ENCODE measurements at regions not wholly inside any gene's neighbourhood (a gene's known extent, or its start where the extent isn't known, plus 50 kb on each side); places are given as distances from the start of the nearest gene placed in this dataset.

DNA sequence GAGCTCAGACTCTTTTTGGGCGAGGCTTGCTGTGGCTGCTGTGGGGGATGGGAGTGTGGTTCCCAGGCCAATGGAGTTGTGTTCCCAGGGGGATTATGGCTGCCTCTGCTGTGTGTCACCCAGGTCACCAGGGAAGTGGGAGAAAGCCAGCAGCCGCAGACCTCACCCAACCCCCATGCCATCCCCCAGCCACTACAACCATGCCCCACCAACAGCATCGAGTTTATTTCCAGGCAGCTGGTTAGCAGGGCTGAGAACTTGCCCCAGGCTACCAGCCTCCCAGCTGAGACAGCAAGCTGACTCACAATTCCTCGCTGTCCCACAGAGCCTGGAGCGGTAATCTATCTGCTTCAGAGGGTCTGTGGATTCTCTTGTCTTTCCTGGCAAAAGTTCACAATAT lies 331.7 kb downstream of the FRK start:
- Histone ChIP-seq H3K9ac (no peak overlapping the region), H3K27ac (no peak overlapping the region), H3K36me3 (no peaks in the 10 kb centered on the region), H3K4me2 (no peak overlapping the region), H3K4me1 (no peaks in the 10 kb centered on the region), H3K27me3 (no peaks in the 10 kb centered on the region), H4K20me1 (no peaks in the 10 kb centered on the region), H3K4me3 (no peak overlapping the region), H3K9me3 (no peaks in the 10 kb centered on the region)
- no peak for TF ChIP-seq Cebpa-rat (IDR thresholded peaks at IDR 0.05)

GRCh38 chr6:115728171-115728570 lies 332.5 kb downstream of the FRK start:
- Histone ChIP-seq H3K9ac (no peak overlapping the region), H3K27ac (no peak overlapping the region), H3K9me3 (no peaks in the 10 kb centered on the region), H3K4me3 (no peak overlapping the region), H3K27me3 (no peaks in the 10 kb centered on the region), H3K4me1 (no peaks in the 10 kb centered on the region), H3K36me3 (no peaks in the 10 kb centered on the region), H4K20me1 (no peaks in the 10 kb centered on the region), H3K4me2 (no peak overlapping the region)
- TF ChIP-seq Cebpa-rat (IDR thresholded peaks at IDR 0.05): no peak

DNA sequence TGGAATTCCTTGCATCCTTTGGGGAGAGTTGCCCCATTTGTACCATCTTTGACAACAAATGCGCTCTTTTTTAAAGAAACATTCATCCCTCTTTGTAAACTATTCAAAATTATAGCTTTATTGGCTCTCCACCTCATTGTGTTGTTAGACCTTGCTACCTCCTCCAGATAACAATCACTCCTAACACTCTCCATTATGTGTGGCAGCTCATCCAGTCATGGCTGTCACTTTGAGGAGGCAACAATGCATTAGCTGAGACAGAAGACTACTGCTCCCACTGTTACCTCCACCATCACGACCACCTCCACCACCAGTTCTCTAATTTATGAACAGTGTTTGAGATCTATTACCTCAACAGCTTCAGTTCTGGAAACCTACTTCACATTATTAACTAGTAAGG lies 339.1 kb downstream of the FRK start:
- Histone ChIP-seq H3K9ac (no peak overlapping the region), H3K4me1 (no peaks in the 10 kb centered on the region), H3K36me3 (no peaks in the 10 kb centered on the region), H3K27ac (no peak overlapping the region), H4K20me1 (no peaks in the 10 kb centered on the region), H3K9me3 (no peaks in the 10 kb centered on the region), H3K4me2 (no peak overlapping the region), H3K4me3 (no peak overlapping the region), H3K27me3 (no peaks in the 10 kb centered on the region)
- no peak for TF ChIP-seq Cebpa-rat (IDR thresholded peaks at IDR 0.05)

DNA sequence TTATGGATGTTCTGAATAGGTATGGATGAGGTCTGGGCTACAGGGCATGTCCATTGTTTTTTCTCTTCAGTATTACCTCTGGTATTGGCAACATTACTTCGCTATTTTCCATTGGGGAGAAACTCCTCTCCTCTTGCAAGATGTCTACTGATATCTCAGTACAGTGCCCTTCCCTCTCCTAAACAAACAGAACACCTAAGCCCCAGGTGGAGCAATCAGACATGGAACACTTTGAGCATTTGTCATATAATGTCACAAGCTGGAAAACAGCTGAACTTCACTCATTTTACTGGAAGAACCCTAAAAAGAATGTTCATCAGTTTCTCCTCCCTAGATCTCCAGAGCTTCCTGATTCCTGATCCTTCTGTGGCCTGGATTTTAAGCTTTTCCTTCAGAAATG lies 339.8 kb downstream of the FRK start:
- no peaks in the 10 kb centered on the region for H3K9me3 ChIP-seq
- H3K36me3 ChIP-seq: no peaks in the 10 kb centered on the region
- TF ChIP-seq Cebpa-rat (IDR thresholded peaks at IDR 0.05): no peak
- no peak overlapping the region for H3K4me2 ChIP-seq
- no peaks in the 10 kb centered on the region for H4K20me1 ChIP-seq
- no peaks in the 10 kb centered on the region for H3K27me3 ChIP-seq
- H3K9ac ChIP-seq: no peak overlapping the region
- H3K4me3 ChIP-seq: no peak overlapping the region
- H3K27ac ChIP-seq: no peak overlapping the region
- H3K4me1 ChIP-seq: no peaks in the 10 kb centered on the region

- no peak overlapping the region for H3K4me2 ChIP-seq
- H3K36me3 ChIP-seq: no peaks in the 10 kb centered on the region
- no peaks in the 10 kb centered on the region for H3K27me3 ChIP-seq
- H3K4me1 ChIP-seq: no peaks in the 10 kb centered on the region
- H3K9me3 ChIP-seq: no peaks in the 10 kb centered on the region
- no peak overlapping the region for H3K27ac ChIP-seq
- no peak for TF ChIP-seq Cebpa-rat (IDR thresholded peaks at IDR 0.05)
- H3K4me3 ChIP-seq: no peak overlapping the region
- no peaks in the 10 kb centered on the region for H4K20me1 ChIP-seq
- H3K9ac ChIP-seq: no peak overlapping the region
These were observed 343.2 kb downstream of the FRK start for GRCh38 chr6:115717472-115717871.

DNA sequence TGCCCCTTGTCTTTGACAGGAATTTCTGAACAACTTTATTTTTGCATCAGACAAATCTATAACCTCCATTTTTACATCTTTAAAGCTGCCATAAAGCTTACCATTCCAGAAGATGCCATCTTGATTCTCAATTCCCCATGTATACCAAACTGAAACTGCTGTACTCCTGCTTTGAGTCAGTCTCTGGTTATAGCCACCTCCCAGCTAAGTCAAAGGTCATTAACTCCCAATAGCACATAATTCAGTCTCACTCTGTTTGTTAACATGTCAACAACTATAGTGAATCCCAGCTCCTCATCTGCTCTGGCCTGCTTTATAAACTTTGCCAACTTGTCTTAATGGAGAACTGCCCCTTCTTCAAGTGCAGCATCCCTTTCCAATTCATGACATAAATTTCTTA lies 343.6 kb downstream of the FRK start:
- no peak overlapping the region for H3K9ac ChIP-seq

GRCh38 chr6:115712291-115712961 lies 348.3 kb downstream of the FRK start:
- H3K27ac ChIP-seq: no peak overlapping the region
- no peaks in the 10 kb centered on the region for H3K4me1 ChIP-seq
- no peaks in the 10 kb centered on the region for H3K9me3 ChIP-seq
- no peaks in the 10 kb centered on the region for H3K27me3 ChIP-seq
- H3K9ac ChIP-seq: no peak overlapping the region
- no peaks in the 10 kb centered on the region for H4K20me1 ChIP-seq
- no peaks in the 10 kb centered on the region for H3K36me3 ChIP-seq
- TF ChIP-seq Cebpa-rat (IDR thresholded peaks at IDR 0.05): no peak
- no peak overlapping the region for H3K4me2 ChIP-seq
- no peak overlapping the region for H3K4me3 ChIP-seq

More for the DNA sequence above, 343.6 kb downstream of the FRK start:
- H3K9me3 ChIP-seq: no peaks in the 10 kb centered on the region
- no peak for TF ChIP-seq Cebpa-rat (IDR thresholded peaks at IDR 0.05)
- H3K27me3 ChIP-seq: no peaks in the 10 kb centered on the region
- no peaks in the 10 kb centered on the region for H3K36me3 ChIP-seq
- H3K4me3 ChIP-seq: no peak overlapping the region
- no peak overlapping the region for H3K27ac ChIP-seq
- H3K4me2 ChIP-seq: no peak overlapping the region
- no peaks in the 10 kb centered on the region for H4K20me1 ChIP-seq
- H3K4me1 ChIP-seq: no peaks in the 10 kb centered on the region

- no peak overlapping the region for H3K27ac ChIP-seq
- no peaks in the 10 kb centered on the region for H3K4me1 ChIP-seq
- H3K9me3 ChIP-seq: no peaks in the 10 kb centered on the region
- no peak overlapping the region for H3K9ac ChIP-seq
- no peaks in the 10 kb centered on the region for H3K27me3 ChIP-seq
- H3K4me2 ChIP-seq: no peak overlapping the region
- H3K36me3 ChIP-seq: no peaks in the 10 kb centered on the region
- no peaks in the 10 kb centered on the region for H4K20me1 ChIP-seq
- H3K4me3 ChIP-seq: no peak overlapping the region
- TF ChIP-seq Cebpa-rat (IDR thresholded peaks at IDR 0.05): no peak
These were observed 351.8 kb downstream of the FRK start for GRCh38 chr6:115708850-115709249.

- Histone ChIP-seq H3K9me3 (no peaks in the 10 kb centered on the region; the same call in 1 of the 2 replicates), H3K27me3 (no peaks in the 10 kb centered on the region), H3K9ac (no peak overlapping the region), H3K4me3 (no peak overlapping the region), H3K4me1 (no peaks in the 10 kb centered on the region), H4K20me1 (no peaks in the 10 kb centered on the region), H3K27ac (no peak overlapping the region), H3K4me2 (no peak overlapping the region), H3K36me3 (no peaks in the 10 kb centered on the region)
- TF ChIP-seq Cebpa-rat (IDR thresholded peaks at IDR 0.05): no peak
These were observed 353.7 kb downstream of the FRK start for GRCh38 chr6:115706981-115707380.

DNA sequence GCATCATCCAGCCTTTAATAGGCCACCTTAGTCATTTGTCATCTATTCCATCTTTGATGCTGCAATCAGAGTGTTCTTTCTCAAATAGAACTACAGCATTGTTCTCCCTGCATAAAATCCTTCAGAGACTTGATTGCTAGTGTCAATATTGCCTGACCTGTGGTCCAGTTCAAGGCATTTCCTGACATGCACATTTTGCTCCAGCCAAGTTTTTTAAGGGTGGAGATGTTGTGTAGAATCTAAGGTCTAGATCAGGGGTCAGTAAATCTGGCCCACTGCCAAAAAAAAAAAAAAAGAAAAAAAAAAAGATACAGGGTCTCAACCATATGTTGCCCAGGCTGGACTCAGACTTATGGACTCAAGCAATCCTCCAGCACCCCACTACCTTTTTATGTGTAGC lies 354.4 kb downstream of the FRK start:
- no peaks in the 10 kb centered on the region for H4K20me1 ChIP-seq
- H3K27ac ChIP-seq: no peak overlapping the region
- H3K9me3 ChIP-seq: no peaks in the 10 kb centered on the region; the same call in 1 of the 2 replicates
- no peaks in the 10 kb centered on the region for H3K36me3 ChIP-seq
- no peaks in the 10 kb centered on the region for H3K27me3 ChIP-seq
- H3K4me3 ChIP-seq: no peak overlapping the region
- H3K4me2 ChIP-seq: no peak overlapping the region
- H3K9ac ChIP-seq: no peak overlapping the region
- no peak for TF ChIP-seq Cebpa-rat (IDR thresholded peaks at IDR 0.05)
- H3K4me1 ChIP-seq: no peaks in the 10 kb centered on the region

- Histone ChIP-seq H3K4me2 (no peak overlapping the region), H3K36me3 (no peaks in the 10 kb centered on the region), H3K27me3 (no peaks in the 10 kb centered on the region), H4K20me1 (no peaks in the 10 kb centered on the region), H3K4me3 (no peak overlapping the region), H3K9me3 (no peaks in the 10 kb centered on the region; the same call in 1 of the 2 replicates), H3K27ac (no peak overlapping the region), H3K4me1 (no peaks in the 10 kb centered on the region), H3K9ac (no peak overlapping the region)
- no peak for TF ChIP-seq Cebpa-rat (IDR thresholded peaks at IDR 0.05)
These were observed 356.7 kb downstream of the FRK start for GRCh38 chr6:115704028-115704427.

Data from BLaER1 (cell line).